Mesothelial cell of epicardium (in vitro differentiated cells): ENCODE measurements at regions not wholly inside any gene's neighbourhood (a gene's known extent, or its start where the extent isn't known, plus 50 kb on each side); places are given as distances from the start of the nearest gene placed in this dataset.

Experiments used
- DNase-seq, 2 experiments: peaks; one replicate each; pipeline ENCODE4 v3.0.0; 2021; ENCODE audit warnings: low spot score in 2 of 2; ENCODE audit not compliant: unreplicated experiment in 2 of 2
- H3K27ac Mint-ChIP-seq: 2 replicates; pipeline ENCODE4 v1.8.0; 2021; ENCODE audit warnings: mixed read lengths
- H3K27me3 Mint-ChIP-seq: 2 replicates; pipeline ENCODE4 v1.8.0; 2021; ENCODE audit warnings: low read depth, mixed read lengths
- H3K36me3 Mint-ChIP-seq: 2 replicates; pipeline ENCODE4 v1.8.0; 2021; ENCODE audit warnings: mixed read lengths
- H3K4me1 Mint-ChIP-seq: 2 replicates; pipeline ENCODE4 v1.8.0; 2021; ENCODE audit warnings: mixed read lengths
- H3K4me3 Mint-ChIP-seq: 2 replicates; pipeline ENCODE4 v1.8.0; 2021; ENCODE audit warnings: mild to moderate bottlenecking, moderate library complexity, mixed read lengths
- H3K9me3 Mint-ChIP-seq: 2 replicates; pipeline ENCODE4 v1.8.0; 2021; ENCODE audit warnings: mixed read lengths
- TF ChIP-seq, protein P1 (sequence below): fragments of 200-600 bp; sonication (generic); IDR thresholded peaks from one replicate; pipeline ENCODE4 v1.5.0; 2021; ENCODE audit warnings: antibody characterized with exemption; ENCODE audit not compliant: unreplicated experiment

DNA sequence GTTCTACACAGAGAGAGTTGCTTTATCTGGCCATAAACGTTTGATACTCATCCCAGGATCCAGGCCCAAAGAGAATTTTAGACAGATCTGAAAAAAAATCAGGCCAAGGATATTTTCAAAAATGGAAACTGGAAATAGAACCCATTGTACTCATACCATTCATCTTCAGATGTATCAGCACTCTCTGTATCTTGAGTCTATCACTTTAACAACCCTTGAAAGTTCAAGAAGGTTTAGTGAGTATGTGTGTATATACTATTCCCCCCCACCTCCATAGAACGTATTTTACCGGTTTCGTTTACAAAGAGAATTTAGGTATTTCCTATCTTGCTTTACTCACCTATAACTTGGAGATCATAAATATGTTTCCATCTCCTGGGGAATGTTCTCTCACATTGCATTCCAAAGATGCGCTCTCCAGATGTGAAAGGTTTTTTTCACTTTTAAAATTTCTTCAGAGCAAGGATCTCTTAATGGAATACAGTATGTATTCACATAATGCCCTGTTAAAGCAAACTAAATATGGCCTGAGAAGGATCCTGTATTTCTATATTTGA is 105.5 kb upstream of the TUT7 start:
- no peaks in the 10 kb centered on the region for H3K27me3 Mint-ChIP-seq
- peaks cover 51% of the 10 kb centered on the region for H3K4me1 Mint-ChIP-seq
- H3K27ac Mint-ChIP-seq = peak overlapping the region; percentile 89
- no peak for DNase-seq
- TF ChIP-seq, protein P1, sequence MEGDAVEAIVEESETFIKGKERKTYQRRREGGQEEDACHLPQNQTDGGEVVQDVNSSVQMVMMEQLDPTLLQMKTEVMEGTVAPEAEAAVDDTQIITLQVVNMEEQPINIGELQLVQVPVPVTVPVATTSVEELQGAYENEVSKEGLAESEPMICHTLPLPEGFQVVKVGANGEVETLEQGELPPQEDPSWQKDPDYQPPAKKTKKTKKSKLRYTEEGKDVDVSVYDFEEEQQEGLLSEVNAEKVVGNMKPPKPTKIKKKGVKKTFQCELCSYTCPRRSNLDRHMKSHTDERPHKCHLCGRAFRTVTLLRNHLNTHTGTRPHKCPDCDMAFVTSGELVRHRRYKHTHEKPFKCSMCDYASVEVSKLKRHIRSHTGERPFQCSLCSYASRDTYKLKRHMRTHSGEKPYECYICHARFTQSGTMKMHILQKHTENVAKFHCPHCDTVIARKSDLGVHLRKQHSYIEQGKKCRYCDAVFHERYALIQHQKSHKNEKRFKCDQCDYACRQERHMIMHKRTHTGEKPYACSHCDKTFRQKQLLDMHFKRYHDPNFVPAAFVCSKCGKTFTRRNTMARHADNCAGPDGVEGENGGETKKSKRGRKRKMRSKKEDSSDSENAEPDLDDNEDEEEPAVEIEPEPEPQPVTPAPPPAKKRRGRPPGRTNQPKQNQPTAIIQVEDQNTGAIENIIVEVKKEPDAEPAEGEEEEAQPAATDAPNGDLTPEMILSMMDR = no peak
- peak overlapping the region; percentile 24 for H3K4me3 Mint-ChIP-seq
- no peaks in the 10 kb centered on the region for H3K36me3 Mint-ChIP-seq
- H3K9me3 Mint-ChIP-seq = no peaks in the 10 kb centered on the region

DNA sequence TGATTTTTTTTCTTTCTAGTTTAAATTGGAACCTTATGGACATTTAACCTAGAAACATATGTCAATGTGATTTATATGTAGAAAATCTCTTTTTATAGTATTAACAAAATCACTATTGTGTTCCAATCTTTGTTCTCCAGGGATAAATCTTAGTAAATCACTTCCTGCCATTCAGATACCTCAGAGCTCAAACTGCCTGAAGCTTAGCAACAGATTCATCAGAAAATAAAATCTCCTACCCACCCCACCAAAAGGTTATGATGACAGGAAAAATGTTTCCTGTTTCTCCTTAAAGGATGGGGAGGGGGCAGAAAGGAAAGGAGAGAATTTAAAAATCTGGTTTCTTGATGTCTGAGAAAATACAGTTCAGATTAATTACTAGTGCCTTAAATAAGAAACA is 105.0 kb upstream of the TUT7 start:
- no peaks in the 10 kb centered on the region for H3K36me3 Mint-ChIP-seq
- H3K27me3 Mint-ChIP-seq = no peaks in the 10 kb centered on the region
- no peak for DNase-seq
- H3K4me1 Mint-ChIP-seq = peaks cover 55% of the 10 kb centered on the region
- peak overlapping the region; percentile 89 for H3K27ac Mint-ChIP-seq
- peak overlapping the region; percentile 23 for H3K4me3 Mint-ChIP-seq
- TF ChIP-seq, protein P1 = no peak
- H3K9me3 Mint-ChIP-seq = no peaks in the 10 kb centered on the region

DNA sequence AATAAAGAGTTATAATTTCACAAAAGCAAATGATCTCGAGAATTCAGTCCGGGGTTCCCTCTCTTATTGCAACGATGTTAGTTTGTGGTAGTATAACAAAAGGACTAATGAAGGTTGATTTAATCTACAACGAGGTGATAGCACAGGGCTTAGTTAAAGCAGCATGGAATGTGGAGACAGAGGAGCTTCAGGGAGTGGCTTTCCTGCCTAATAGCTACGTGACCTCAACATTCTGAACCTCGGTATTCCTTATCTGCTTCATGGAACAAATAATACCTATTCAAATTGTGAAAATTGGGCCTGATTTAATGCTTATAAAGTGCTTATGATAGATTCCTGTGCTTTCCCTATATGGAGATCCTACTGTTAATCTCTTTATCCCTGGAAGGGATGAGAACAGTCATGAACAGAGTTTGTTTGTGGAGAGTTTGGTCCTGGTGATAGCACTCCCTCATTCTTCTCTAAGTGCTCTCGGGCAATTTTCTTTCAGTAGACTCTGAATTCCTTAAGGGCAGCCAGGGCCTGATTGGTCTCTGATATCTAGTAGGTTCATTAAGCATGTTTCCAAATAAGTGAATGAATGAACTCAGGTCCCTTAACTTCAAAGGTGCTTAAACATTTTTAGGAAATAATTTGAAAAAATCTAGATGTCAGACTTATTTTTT is 104.1 kb upstream of the TUT7 start:
- TF ChIP-seq, protein P1 = no peak
- Mint-ChIP-seq H3K27ac (peak overlapping the region; percentile 89), H3K27me3 (no peaks in the 10 kb centered on the region), H3K4me1 (peaks cover 54% of the 10 kb centered on the region), H3K36me3 (no peaks in the 10 kb centered on the region), H3K9me3 (no peaks in the 10 kb centered on the region), H3K4me3 (no peak overlapping the region)
- no peak for DNase-seq

DNA sequence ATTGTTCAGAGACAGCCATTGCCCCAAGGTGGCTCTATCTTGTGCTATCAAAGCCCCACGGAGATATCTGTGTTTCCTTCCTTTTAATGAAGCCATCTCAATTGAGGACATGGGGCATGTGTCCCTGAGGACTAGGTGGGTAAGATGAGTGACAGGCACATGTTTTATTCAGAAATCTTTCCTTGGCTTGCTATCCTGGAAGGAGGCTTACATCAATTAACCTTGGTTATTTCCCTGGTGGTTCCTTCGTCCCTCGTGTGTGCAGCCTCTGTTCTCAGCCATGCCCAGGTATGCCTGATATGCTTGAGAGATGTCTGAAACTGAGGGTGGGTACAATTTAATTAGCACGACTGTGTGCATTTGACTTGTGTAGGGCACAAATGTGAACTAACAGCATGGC is 102.2 kb upstream of the TUT7 start:
- DNase-seq = no peak
- Mint-ChIP-seq H3K27me3 (no peaks in the 10 kb centered on the region), H3K9me3 (peaks cover 11% of the 10 kb centered on the region), H3K4me3 (no peak overlapping the region), H3K4me1 (peaks cover 48% of the 10 kb centered on the region), H3K36me3 (peaks cover 4% of the 10 kb centered on the region), H3K27ac (peak overlapping the region; percentile 62)
- TF ChIP-seq, protein P1 = no peak

DNA sequence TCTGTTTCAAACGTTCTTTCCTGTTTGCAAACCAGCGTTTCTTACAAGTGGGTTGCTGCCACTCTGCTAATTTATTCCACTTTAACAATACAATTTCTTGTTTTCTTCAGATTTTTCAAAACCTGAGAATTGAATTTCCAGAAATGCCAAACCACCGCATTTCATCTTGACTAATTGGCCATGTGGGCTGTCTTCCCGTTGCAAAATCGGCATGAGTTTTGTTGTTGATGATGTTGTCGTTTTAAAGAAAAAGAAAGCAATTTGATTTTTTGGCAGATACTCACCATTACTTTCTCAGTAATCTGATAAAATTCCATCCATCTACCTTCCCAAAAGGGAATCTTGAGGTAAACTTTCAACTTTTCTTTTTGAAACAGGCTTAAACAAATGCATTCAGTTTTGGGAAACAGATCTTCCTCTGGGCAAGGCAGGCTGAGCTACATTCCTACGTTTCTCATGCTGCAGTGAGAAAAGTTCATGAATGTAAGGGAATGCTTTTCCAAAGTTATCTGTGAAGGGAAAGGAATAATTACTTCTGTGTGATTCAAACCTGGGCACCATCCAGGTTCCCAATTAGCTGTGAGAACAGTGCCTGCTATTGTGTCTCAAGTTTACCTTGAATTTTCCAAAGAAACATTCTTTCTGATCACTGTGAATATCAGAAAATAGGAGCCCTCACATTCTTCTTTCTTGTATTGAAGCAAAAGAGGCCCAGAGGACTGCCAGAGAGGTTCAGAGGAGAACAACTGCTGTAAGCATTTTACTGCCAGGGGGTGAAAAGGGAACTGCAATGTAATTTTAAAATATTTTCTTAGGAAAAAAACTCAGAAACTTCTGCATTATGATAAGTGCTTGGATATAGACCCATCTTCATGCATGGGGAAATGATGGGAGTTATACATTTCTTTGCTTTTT is 100.7 kb upstream of the TUT7 start:
- peak overlapping the region; percentile 95 for H3K27ac Mint-ChIP-seq
- H3K36me3 Mint-ChIP-seq = peaks cover 4% of the 10 kb centered on the region
- no peak overlapping the region for H3K4me3 Mint-ChIP-seq
- TF ChIP-seq, protein P1 = no peak
- H3K4me1 Mint-ChIP-seq = peaks cover 35% of the 10 kb centered on the region
- peaks cover 19% of the 10 kb centered on the region for H3K9me3 Mint-ChIP-seq
- no peak for DNase-seq
- no peaks in the 10 kb centered on the region for H3K27me3 Mint-ChIP-seq
